A549 (cell line): ENCODE measurements at regions not wholly inside any gene's neighbourhood (a gene's known extent, or its start where the extent isn't known, plus 50 kb on each side); places are given as distances from the start of the nearest gene placed in this dataset.

Experiments used
- ATAC-seq, 2 experiments: fragments of 200-7000 bp in 1 of 2; fragments of >200 bp in 1 of 2; cut with Nextera tagmentation in 1 of 2; cut with Tn5 transposase in 1 of 2; 3 replicates each; pipeline versions ENCODE4 v1.8.0 to v1.9.1; 2018 to 2020; ENCODE audit warnings: mild to moderate bottlenecking in 1 of 2, moderate library complexity in 1 of 2
- CTCF ChIA-PET: fragments of 300-600 bp; sonication (Branson Sonifier 250); formaldehyde crosslinking; extraction: SDS; loops from one replicate; lab custom pipeline; 2021; ENCODE audit warnings: antibody characterized with exemption, inconsistent platforms; lab: Yijun Ruan, JAX
- POLR2A ChIA-PET: fragments of 350-600 bp; formaldehyde crosslinking; extraction: SDS; loops from one replicate; lab custom pipeline; 2021; ENCODE audit warnings: antibody characterized with exemption, inconsistent platforms; lab: Yijun Ruan, JAX
- DNase-seq, 2 experiments: peaks; one replicate each; pipeline versions ENCODE4 v3.0.0 to v3.0.0-alpha.2; 2011 to 2016; ENCODE audit warnings: low read depth in 1 of 2, low spot score in 1 of 2
- FAIRE-seq: peaks from 2 replicates; lab custom pipeline; 2011; peaks lifted over from hg19 to GRCh38; lab: Jason Lieb, UNC
- H3K27ac ChIP-seq, 2 experiments: fragments of >200 bp; sonication (Bioruptor Twin); formaldehyde crosslinking; 3 replicates each; pipeline ENCODE4 v1.5.1; 2016 to 2017
- H3K4me1 ChIP-seq: fragments of >200 bp; sonication (Bioruptor Twin); formaldehyde crosslinking; 3 replicates; pipeline ENCODE4 v1.6.1; 2016
- H3K4me2 ChIP-seq: fragments of >200 bp; sonication (Bioruptor Twin); formaldehyde crosslinking; 3 replicates; pipeline ENCODE4 v1.6.1; 2016
- H3K4me3 ChIP-seq: fragments of >200 bp; sonication (Bioruptor Twin); formaldehyde crosslinking; 3 replicates; pipeline ENCODE4 v1.5.1; 2016
- H3K9me3 ChIP-seq: fragments of >200 bp; sonication (Bioruptor Twin); formaldehyde crosslinking; 3 replicates; pipeline ENCODE4 v1.6.1; 2016
- BHLHE40 ChIP-seq: IDR thresholded peaks from 2 replicates; pipeline ENCODE4 v1.6.1; 2012; ENCODE audit warnings: low read depth, low read length, inconsistent platforms
- CBX8 ChIP-seq: fragments of 200-600 bp; sonication (generic); IDR thresholded peaks from 2 replicates; pipeline ENCODE4 v1.6.1; 2016
- CEBPB ChIP-seq, 2 experiments: fragments of >200 bp in 1 of 2; sonication (Bioruptor Twin) in 1 of 2; formaldehyde crosslinking in 1 of 2; IDR thresholded peaks; 2 replicates each; pipeline ENCODE4 v1.6.1; 2012 to 2016
- CHD4 ChIP-seq: fragments of 200-600 bp; sonication (generic); IDR thresholded peaks from 2 replicates; pipeline ENCODE4 v1.6.1; 2016; ENCODE audit warnings: antibody characterized with exemption, mild to moderate bottlenecking, borderline replicate concordance
- EHF ChIP-seq: fragments of 250-450 bp; sonication (Bioruptor Pico); IDR thresholded peaks from 2 replicates; pipeline ENCODE4 v1.5.0; 2020; ENCODE audit warnings: mild to moderate bottlenecking
- ELK1 ChIP-seq: fragments of 150-350 bp; IDR thresholded peaks from 2 replicates; pipeline ENCODE4 v1.6.1; 2014; ENCODE audit warnings: low read depth, mild to moderate bottlenecking, low read length
- EP300 ChIP-seq, 2 experiments: fragments of >200 bp; sonication (Bioruptor Twin); formaldehyde crosslinking; IDR thresholded peaks; 2 replicates in 1 of 2; 3 replicates in 1 of 2; pipeline ENCODE4 v1.6.1; 2016 to 2017
- ESRRA ChIP-seq: fragments of 150-350 bp; IDR thresholded peaks from 2 replicates; pipeline ENCODE4 v1.6.1; 2014; ENCODE audit warnings: mild to moderate bottlenecking, low read length, borderline replicate concordance
- FOSB ChIP-seq: fragments of 250-450 bp; sonication (Bioruptor Pico); IDR thresholded peaks from 2 replicates; pipeline ENCODE4 v1.5.0; 2020; ENCODE audit warnings: mild to moderate bottlenecking, moderate library complexity
- FOSL2 ChIP-seq, 2 experiments: fragments of 450-650 bp in 1 of 2; fragments of >200 bp in 1 of 2; sonication (Bioruptor Twin) in 1 of 2; formaldehyde crosslinking; IDR thresholded peaks; 2 replicates each; pipeline versions ENCODE4 v1.5.0 to v1.6.1; 2016 to 2020; ENCODE audit warnings: mild to moderate bottlenecking in 1 of 2, moderate library complexity in 1 of 2
- FOXS1 ChIP-seq: fragments of 250-450 bp; sonication (Bioruptor Pico); IDR thresholded peaks from 2 replicates; pipeline ENCODE4 v1.5.0; 2020; ENCODE audit warnings: mild to moderate bottlenecking, moderate library complexity
- GATA3 ChIP-seq: IDR thresholded peaks from 2 replicates; pipeline ENCODE4 v1.6.1; 2012; ENCODE audit warnings: borderline replicate concordance
- HDAC2 ChIP-seq: fragments of 200-600 bp; sonication (generic); IDR thresholded peaks from 2 replicates; pipeline ENCODE4 v1.6.1; 2016
- HEYL ChIP-seq: fragments of 250-450 bp; sonication (Bioruptor Pico); IDR thresholded peaks from 2 replicates; pipeline ENCODE4 v1.8.0; 2021; ENCODE audit warnings: mild to moderate bottlenecking, moderate library complexity
- HOXA7 ChIP-seq: fragments of 250-450 bp; sonication (Bioruptor Pico); IDR thresholded peaks from 2 replicates; pipeline ENCODE4 v1.5.0; 2020; ENCODE audit warnings: mild to moderate bottlenecking, moderate library complexity
- HOXB5 ChIP-seq: fragments of 250-450 bp; sonication (Bioruptor Pico); IDR thresholded peaks from 2 replicates; pipeline ENCODE4 v1.5.0; 2020; ENCODE audit warnings: mild to moderate bottlenecking, moderate library complexity
- JUNB ChIP-seq: fragments of >200 bp; sonication (Bioruptor Twin); formaldehyde crosslinking; IDR thresholded peaks from 2 replicates; pipeline ENCODE4 v1.6.1; 2016
- KDM5A ChIP-seq: fragments of 200-600 bp; sonication (generic); IDR thresholded peaks from 2 replicates; pipeline ENCODE4 v1.6.1; 2016; ENCODE audit warnings: antibody characterized with exemption, mild to moderate bottlenecking
- MAFK ChIP-seq: fragments of 450-650 bp; IDR thresholded peaks from 2 replicates; pipeline ENCODE4 v1.6.1; 2014; ENCODE audit not compliant: partially characterized antibody
- NPAS2 ChIP-seq: fragments of 250-450 bp; sonication (Bioruptor Pico); IDR thresholded peaks from 2 replicates; pipeline ENCODE4 v1.8.0; 2022; ENCODE audit warnings: mild to moderate bottlenecking, moderate library complexity, borderline replicate concordance
- PHF8 ChIP-seq: fragments of 200-600 bp; sonication (generic); IDR thresholded peaks from 2 replicates; pipeline ENCODE4 v1.6.1; 2016; ENCODE audit warnings: low read depth, mild to moderate bottlenecking, antibody characterized with exemption, moderate library complexity, borderline replicate concordance
- POLR2A ChIP-seq: IDR thresholded peaks from 2 replicates; pipeline ENCODE4 v1.6.1; 2012; ENCODE audit warnings: mild to moderate bottlenecking, low read length
- POLR2AphosphoS2 ChIP-seq: conservative IDR thresholded peaks from 2 replicates; pipeline ENCODE4 v1.6.1; 2012; ENCODE audit warnings: low read length, improper control_type of control experiment, inconsistent platforms
- RAD21 ChIP-seq, 2 experiments: fragments of >200 bp in 1 of 2; sonication (Bioruptor Twin) in 1 of 2; formaldehyde crosslinking in 1 of 2; IDR thresholded peaks in 1 of 2; conservative IDR thresholded peaks in 1 of 2; 2 replicates in 1 of 2; 3 replicates in 1 of 2; pipeline ENCODE4 v1.6.1; 2012 to 2018; ENCODE audit warnings: inconsistent platforms in 1 of 2
- RARB ChIP-seq: fragments of 250-450 bp; sonication (Bioruptor Pico); IDR thresholded peaks from 2 replicates; pipeline ENCODE4 v1.8.0; 2021; ENCODE audit warnings: mild to moderate bottlenecking, moderate library complexity
- SMC3 ChIP-seq: fragments of >200 bp; sonication (Bioruptor Twin); formaldehyde crosslinking; IDR thresholded peaks from 3 replicates; pipeline ENCODE4 v1.6.1; 2018; ENCODE audit warnings: inconsistent platforms
- TFCP2L1 ChIP-seq: fragments of 250-450 bp; sonication (Bioruptor Pico); IDR thresholded peaks from 2 replicates; pipeline ENCODE4 v1.5.0; 2021; ENCODE audit warnings: mild to moderate bottlenecking
- TP53 ChIP-seq: fragments of 250-450 bp; sonication (Bioruptor Pico); IDR thresholded peaks from 2 replicates; pipeline ENCODE4 v1.5.0; 2021; ENCODE audit warnings: mild to moderate bottlenecking, moderate library complexity
- ZNF302 ChIP-seq: fragments of 250-450 bp; sonication (Bioruptor Pico); IDR thresholded peaks from 2 replicates; pipeline ENCODE4 v1.9.0; 2021; ENCODE audit warnings: inconsistent platforms, mild to moderate bottlenecking, moderate library complexity
- ZSCAN20 ChIP-seq: fragments of 250-450 bp; sonication (Bioruptor Pico); IDR thresholded peaks from 2 replicates; pipeline ENCODE4 v1.8.0; 2022; ENCODE audit warnings: mild to moderate bottlenecking, moderate library complexity
- WGBS: methylation state at CpG from one replicate; pipeline ENCODE4 v1.1.6; 2017; ENCODE audit errors: missing lambda C conversion rate; 5-methylcytosine and 5-hydroxymethylcytosine counted together
- TF ChIP-seq, protein P1 (sequence below): IDR thresholded peaks from 2 replicates; pipeline ENCODE4 v1.6.1; 2012
- TF ChIP-seq, protein P2 (sequence below): fragments of >200 bp; sonication (Bioruptor Twin); formaldehyde crosslinking; IDR thresholded peaks from 2 replicates; pipeline ENCODE4 v1.6.1; 2016
- TF ChIP-seq, protein P3 (sequence below): IDR thresholded peaks from 2 replicates; pipeline ENCODE4 v1.6.1; 2012; ENCODE audit warnings: low read depth, borderline replicate concordance
- TF ChIP-seq, protein P4 (sequence below): IDR thresholded peaks from 2 replicates; pipeline ENCODE4 v1.6.1; 2012

DNA sequence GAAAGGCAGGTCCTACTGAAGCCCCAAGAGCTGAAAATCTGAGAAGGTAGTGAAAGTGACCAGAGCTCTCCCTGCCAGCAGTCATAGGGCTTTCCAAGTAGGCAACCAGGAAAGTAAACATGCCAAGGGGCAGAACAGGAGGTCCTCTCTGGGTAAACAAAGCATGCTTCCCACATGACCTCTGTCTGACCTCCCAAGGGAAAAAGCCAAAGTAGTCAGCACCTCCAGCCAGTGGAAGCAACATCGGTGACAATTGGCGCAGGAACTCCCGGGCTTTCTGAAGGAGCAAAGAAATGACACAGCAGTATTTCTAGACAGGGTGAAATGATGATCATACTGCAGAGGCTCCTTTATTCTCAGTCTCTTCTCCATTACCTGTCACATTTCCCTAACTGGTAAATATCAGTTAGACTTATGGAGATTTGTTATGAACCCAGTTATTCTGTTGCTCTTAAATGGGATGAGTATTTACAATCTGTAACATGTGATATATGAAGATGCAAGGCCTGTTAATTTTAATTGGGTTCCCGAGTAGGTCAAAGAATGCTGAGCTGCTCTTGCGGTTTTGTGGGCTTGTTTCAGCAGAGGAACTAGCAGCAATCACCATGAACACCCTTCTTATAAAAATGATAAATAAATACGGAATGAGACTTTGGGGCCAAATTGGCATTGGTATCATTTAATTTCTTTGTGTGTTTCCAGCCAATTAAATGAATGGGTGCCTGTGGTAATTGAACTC is 321.0 kb downstream of the RND3 start (continued):
- peak; percentile 90 for TF ChIP-seq JUNB
- TF ChIP-seq EP300 (IDR thresholded peaks at IDR 0.05) = peak; percentile 92 to 96
- no peak for TF ChIP-seq HOXA7 (CRISPR knock-in tag)
- TF ChIP-seq ESRRA = peak; percentile 84; the same call in 1 of the 2 replicates
- TF ChIP-seq EHF (CRISPR knock-in tag) = 0 out of 2 replicates have a peak, but pooled peaks have one; percentile 35
- TF ChIP-seq POLR2AphosphoS2 = no peak
- peak; percentile 99 for TF ChIP-seq MAFK
- TF ChIP-seq, protein P1, sequence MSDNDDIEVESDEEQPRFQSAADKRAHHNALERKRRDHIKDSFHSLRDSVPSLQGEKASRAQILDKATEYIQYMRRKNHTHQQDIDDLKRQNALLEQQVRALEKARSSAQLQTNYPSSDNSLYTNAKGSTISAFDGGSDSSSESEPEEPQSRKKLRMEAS = peak; percentile 93
- no peak for TF ChIP-seq POLR2A
- TF ChIP-seq RAD21 (conservative IDR thresholded peaks at IDR 0.05 in 1 of 2, IDR thresholded peaks at IDR 0.05 in 1 of 2) = peak; percentile 52 to 86
- 0 out of 2 replicates have a peak, but pooled peaks have one; percentile 41 for TF ChIP-seq FOSB (CRISPR knock-in tag)
- TF ChIP-seq HEYL (CRISPR knock-in tag) = no peak
- TF ChIP-seq TFCP2L1 (CRISPR knock-in tag) = no peak
- TF ChIP-seq SMC3 = peak; percentile 83; the same call in 2 of the 3 replicates
- no peak for TF ChIP-seq PHF8
- no peak for TF ChIP-seq BHLHE40
- TF ChIP-seq GATA3 = peak; percentile 97
- TF ChIP-seq, protein P2, sequence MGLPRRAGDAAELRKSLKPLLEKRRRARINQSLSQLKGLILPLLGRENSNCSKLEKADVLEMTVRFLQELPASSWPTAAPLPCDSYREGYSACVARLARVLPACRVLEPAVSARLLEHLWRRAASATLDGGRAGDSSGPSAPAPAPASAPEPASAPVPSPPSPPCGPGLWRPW = 0 out of 2 replicates have a peak, but pooled peaks have one; percentile 28
- peak; percentile 84; the same call in 1 of the 2 replicates for TF ChIP-seq FOXS1 (CRISPR knock-in tag)
- TF ChIP-seq, protein P3, sequence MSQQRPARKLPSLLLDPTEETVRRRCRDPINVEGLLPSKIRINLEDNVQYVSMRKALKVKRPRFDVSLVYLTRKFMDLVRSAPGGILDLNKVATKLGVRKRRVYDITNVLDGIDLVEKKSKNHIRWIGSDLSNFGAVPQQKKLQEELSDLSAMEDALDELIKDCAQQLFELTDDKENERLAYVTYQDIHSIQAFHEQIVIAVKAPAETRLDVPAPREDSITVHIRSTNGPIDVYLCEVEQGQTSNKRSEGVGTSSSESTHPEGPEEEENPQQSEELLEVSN = 0 out of 2 replicates have a peak, but pooled peaks have one; percentile 53
- no peak for TF ChIP-seq ZNF302 (CRISPR knock-in tag)
- peak; percentile 64; the same call in 1 of the 2 replicates for TF ChIP-seq FOSL2 (IDR thresholded peaks at IDR 0.05)
- peak; percentile 74 for TF ChIP-seq FOSL2 (CRISPR knock-in tag; IDR thresholded peaks at IDR 0.05)
- TF ChIP-seq TP53 (CRISPR knock-in tag) = no peak
- TF ChIP-seq, protein P4, sequence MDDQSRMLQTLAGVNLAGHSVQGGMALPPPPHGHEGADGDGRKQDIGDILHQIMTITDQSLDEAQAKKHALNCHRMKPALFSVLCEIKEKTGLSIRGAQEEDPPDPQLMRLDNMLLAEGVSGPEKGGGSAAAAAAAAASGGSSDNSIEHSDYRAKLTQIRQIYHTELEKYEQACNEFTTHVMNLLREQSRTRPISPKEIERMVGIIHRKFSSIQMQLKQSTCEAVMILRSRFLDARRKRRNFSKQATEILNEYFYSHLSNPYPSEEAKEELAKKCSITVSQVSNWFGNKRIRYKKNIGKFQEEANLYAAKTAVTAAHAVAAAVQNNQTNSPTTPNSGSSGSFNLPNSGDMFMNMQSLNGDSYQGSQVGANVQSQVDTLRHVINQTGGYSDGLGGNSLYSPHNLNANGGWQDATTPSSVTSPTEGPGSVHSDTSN = peak; percentile 83
- no peak for TF ChIP-seq NPAS2
- peak; percentile 97 for TF ChIP-seq RARB (CRISPR knock-in tag)
- TF ChIP-seq CHD4 = no peak
- TF ChIP-seq ZSCAN20 (CRISPR knock-in tag) = no peak

GRCh38 chr2:150165988-150166312 is 321.5 kb downstream of the RND3 start:
- WGBS = 13% methylated on average over 1 of the region's 1 CpG
- Histone ChIP-seq H3K4me2 (peak overlapping the region; percentile 67), H3K27ac (peak overlapping the region; percentile 86 to 91), H3K4me3 (peak overlapping the region; percentile 2; the same call in 1 of the 3 replicates), H3K4me1 (peaks cover 47% of the 10 kb centered on the region), H3K9me3 (0 out of 3 replicates have a peak, but pooled peaks cover 4% of the 10 kb centered on the region)
- TF ChIP-seq HDAC2 = no peak
- no peak for TF ChIP-seq GATA3
- no peak for TF ChIP-seq ELK1
- TF ChIP-seq KDM5A = no peak
- peak; percentile 94 for TF ChIP-seq CEBPB (IDR thresholded peaks at IDR 0.05)
- no peak for TF ChIP-seq HOXB5 (CRISPR knock-in tag)
- no peak for TF ChIP-seq CBX8
- FAIRE-seq = no peak
- POLR2A ChIA-PET = no interaction called here
- peak in 1 of 2 experiments; percentile 14 for DNase-seq
- ATAC-seq = peak in 1 of 2 experiments; percentile 70; a peak in 3 of 6 replicates
- CTCF ChIA-PET = interaction anchor here (1.5 kb wide), 1 partner anchor 9 kb away, joined by 3 read pairs; no protein-coding TSS in a partner anchor
